NCI-H2029 treated with DMSO at 0.1 percent for 48 hours (cell line): ENCODE measurements at regions not wholly inside any gene's neighbourhood (a gene's known extent, or its start where the extent isn't known, plus 50 kb on each side); places are given as distances from the start of the nearest gene placed in this dataset.
A peak's percentile ranks its signal among the peaks of the same experiment; 100 is the strongest.

ENCODE experiments used
- DNase-seq: peaks from one replicate; lab custom pipeline; 2025; lab: John Stamatoyannopoulos, UW

DNA sequence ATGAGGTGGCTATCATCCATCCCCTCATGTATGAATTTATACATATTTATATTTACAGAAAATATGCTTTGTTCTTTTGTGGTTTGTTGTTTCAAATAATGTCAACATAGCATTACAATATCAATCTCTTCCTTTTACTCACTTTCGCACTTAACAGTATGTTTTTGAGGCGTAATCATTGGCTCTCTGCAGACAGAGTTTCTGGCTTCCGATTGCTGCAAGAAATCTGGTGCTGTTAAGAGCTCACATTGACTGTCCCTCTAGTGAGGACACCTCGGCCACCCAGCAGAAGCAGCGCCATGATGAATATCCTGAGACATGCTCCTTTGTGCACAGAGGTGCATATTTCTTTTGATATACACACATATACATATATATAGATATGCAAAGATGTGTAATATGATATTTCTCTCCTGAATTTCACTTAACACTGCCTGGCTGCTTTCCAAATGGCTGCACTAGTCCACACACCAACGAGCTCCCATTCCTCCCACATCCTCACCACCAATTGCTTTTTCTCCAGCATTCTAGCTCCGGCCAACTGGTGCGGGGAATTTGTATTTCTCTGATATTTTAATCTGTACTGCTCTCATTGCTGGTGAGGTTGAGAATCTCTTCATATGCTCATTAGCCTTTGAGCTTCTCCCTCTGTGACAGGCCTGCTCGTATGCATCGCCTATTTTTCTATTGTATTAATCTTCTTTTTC is 248.4 kb downstream of the SIPA1L2 start:
- DNase-seq = no peak

DNA sequence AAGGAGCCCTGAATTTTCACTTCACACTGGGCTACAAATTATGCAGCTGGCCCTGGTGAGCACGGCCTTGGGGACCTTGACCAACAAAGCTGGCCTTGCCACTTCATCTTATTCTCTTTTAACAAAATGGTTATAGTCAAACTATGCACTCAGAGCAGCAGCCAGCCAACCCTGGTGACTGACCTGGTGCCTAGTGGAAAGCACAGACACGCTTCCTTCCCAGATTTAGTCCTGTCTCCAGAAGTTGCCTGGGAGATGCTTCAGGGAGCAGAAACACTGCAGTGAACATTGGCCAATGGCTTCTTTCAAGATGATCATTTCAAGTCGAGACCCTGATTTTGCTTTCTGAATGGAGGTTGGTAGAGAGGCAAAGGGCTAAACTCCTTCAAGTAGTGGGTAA is 249.3 kb downstream of the SIPA1L2 start:
- DNase-seq = no peak

DNA sequence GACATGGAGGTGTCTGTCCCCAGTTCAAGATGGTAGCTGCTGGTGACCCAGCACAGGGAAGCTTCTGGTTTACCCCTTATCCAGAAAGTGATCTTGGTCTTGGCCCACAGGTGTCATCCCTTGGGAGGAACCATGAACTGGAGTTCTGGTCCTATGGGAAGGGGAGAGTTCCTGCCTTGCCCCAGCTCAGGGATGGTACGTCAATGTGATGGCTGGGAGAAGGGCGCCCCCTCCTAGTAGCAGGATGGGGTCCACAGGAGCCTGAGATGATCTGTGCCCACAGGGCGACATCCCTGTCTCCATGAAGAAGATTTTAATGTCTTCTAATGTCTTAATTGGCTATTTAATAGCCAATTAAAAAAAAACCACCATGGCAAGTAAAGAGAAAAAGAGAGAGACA is 249.8 kb downstream of the SIPA1L2 start:
- DNase-seq = no peak

DNA sequence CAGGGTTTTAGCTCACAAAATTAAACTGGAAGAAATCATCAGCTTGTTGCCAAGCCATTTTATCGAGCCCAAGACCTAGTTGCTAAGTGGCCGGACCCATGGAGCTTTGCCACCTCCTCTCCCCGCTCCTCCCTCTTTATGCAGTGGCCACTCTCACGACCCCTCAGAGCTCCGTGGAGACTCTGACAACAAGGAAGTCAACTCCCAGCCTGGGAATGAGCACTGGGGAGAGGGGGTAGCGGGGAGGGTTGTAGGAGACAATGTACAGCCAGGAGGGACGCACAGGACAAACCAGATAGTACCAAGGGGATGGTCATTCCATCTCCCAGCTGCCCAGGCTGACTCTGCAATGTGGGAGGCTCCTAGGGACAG is 250.9 kb downstream of the SIPA1L2 start:
- DNase-seq = no peak

DNA sequence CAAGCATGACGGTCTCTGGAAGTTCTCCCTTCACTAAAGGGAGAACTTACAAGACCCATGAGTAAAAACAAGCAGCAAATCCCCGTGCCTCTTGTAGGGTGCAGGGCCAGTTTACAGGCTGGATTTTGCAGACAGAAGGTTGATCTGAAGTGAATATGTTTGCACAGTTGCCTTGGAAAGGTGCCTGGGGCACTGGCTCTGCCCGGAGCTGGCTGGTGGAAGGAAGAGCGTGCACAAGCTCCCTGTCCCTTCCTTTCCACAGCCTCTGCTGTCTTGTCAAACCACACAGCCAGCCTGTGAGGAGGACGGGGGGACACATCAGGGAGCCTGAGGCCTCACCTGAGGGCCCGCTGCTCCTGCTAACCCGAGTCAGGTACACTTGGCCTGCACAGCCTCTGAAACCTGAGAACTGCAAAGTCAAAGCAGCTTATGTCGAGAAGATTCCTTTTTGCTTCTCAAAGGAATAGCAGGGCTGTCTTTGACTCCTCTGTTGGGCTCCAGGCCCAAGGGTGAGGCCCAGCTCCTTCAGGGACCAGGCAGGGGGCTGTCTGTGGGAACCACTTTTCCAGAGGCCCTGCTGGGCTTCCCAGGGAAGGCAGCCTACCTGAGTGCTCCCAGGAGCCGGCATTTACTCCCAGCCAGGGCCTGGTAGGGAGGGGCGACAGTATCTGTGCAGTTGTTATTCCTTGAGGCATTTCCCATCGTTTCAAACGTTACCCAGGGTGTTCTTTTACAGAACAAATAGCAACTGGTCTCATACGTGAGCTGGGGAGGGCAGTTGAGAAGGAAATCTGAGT is 251.5 kb downstream of the SIPA1L2 start:
- peak; percentile 58 for DNase-seq

DNA sequence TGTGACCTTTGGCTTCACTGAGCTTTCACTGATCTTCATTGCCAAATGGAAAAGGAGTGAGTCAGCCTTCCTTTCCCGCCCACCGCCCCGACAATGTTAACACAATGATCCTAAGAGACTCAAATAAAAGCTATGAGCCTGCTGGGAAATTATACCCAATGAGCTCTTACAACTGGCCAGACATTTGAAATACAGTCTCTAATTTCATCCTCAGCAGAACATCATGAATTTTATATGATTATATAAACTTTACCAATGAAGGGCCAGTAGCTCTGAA is 252.5 kb downstream of the SIPA1L2 start:
- no peak for DNase-seq

DNA sequence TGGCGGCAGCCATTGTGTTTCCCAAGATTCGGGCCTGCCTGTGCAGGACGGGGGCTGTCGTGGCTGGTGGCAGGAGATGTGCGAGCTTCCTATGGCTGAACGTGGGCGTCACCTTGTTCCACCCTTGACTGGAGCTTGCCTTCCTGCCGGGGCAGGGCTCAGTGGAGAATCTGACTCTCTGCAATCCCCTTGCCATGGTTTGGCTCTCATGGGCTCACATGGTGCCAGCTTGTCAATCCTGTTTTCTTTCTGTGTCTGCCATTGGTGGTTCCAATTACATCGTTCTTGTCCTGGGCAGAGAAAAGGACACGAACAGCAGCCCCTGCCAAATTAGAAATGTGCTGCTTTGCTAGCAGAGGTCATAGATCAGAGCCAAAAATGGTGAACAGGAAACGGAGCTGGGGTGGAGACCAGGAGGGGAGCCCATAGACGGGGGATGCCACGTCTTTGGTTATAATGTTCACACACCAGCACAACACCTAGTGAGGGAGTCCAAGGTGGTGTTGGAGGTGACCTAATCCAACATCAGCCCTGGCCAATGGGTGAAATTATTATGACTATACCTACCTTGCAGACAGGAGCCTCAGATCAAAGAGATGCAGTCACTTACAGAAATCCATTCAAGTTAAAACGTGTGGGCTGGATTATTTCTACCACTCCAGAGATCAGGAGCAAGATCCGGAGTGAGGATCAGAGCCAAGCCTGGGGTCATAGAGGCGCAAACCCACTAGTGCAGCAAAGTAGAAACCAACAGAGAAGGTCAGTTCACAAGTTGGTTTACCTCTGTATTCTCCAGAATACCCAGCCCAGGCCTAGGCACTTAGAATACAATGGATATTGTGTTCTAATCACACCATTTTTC is 253.1 kb downstream of the SIPA1L2 start:
- no peak for DNase-seq

DNA sequence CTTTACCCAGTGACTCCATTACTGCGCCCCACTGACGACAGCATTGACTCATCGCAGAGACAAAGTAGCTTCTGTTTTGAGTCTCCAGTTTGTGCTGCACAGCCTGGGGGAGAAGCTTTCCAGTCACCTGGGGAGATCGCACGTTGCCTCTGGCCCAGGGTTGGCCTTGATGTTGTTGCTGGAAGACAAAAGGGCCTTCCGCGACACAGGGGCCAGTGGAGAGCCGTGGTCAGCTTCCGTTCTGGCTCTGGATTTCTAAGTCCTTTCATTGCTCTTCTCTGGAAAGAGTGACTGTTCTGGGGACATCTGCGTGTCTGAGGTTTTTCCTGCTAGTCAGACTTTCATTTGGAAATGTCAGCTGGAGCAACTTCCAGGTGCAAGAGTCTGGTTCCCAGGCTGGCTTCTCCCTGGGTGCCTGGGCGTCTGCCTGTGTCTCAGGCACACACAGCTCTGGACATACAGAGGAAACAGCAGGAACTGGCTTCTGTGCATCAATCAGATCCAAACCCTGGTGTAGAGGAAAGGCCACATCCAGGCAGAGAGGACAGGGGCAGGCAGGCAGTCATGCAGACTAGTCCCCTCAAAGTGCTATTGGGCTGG is 257.0 kb downstream of the SIPA1L2 start:
- DNase-seq = no peak

DNA sequence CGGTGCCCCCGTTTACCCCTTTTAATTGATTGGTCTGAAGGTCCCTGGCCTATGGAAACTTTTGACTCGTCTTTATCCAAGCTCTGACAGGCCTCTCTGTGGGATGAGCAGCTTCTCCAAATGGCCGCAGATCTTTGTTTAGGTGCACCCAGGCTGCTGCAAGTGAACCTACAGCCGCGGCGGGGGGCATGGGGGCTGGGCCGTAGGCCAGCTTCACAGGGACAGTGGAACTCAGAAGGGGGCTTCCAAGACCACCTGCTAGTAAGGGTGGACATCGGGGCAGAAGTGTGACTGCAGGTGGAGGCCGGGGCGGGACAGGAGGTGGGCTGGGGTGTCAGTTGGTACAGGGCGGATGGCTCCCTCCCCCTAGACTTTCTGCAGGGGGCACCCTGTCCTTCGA is 257.5 kb downstream of the SIPA1L2 start:
- DNase-seq = no peak

DNA sequence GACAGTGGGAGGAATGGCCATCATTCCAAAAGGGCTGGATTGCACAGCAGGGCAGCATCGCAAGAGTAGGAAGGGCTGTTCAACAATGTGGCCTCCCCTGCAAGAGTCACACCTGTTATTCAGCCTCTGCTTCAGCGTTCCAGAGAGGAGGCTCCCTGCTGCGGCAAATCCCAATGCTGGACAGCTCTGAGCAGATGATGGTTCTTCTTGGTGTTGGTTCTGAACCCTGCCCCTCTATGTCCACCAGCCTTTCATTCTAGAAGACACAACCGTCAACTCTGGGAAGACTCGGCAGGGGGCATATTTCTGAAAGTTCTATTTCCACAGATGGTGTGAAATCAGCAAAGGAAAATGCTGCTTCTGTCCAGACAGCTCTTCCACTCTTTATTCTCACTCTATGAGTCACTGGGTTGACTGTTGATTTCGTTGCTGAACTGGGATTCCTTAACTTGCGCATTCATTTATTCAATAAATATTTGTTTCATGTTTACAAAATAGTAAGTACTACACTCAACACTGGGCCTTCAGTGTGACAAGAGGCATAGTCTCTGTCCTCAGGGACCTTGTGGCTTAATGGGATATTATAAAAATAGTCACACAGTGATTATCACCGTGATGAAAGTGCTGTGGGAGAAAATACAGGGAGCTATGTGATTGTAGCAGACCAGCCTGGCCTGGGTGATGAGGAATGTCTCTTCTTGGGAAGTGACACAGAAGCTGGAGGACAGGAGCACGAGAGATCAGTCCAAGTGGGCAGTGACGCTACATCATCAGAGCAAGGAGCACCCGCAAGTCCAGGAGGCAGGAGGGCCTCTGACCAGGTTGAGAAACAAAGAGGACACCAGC is 260.3 kb downstream of the SIPA1L2 start:
- DNase-seq = no peak

DNA sequence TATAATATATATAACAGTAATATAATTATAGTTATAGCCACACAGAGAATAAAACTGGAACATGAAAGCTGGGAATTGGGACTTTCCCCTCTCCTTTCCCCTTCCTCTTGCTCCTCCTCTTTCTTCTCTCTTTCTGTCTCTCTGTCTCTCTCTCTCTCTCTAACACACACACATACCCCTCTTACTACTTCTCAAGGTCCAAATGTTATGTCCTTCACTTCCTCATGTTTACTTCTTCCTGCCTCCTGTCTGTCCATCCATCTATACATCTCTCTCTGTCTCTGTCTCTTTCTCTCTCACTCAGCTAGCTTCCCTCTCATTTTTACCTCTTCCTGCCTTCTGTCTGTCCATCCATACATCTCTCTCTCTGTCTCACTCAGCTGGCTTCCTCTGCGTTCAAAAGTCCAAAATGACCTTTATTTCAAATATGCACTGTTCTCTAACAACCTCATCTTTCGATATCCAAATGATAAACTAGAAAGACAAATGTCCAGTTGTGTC is 261.1 kb downstream of the SIPA1L2 start:
- DNase-seq = no peak

DNA sequence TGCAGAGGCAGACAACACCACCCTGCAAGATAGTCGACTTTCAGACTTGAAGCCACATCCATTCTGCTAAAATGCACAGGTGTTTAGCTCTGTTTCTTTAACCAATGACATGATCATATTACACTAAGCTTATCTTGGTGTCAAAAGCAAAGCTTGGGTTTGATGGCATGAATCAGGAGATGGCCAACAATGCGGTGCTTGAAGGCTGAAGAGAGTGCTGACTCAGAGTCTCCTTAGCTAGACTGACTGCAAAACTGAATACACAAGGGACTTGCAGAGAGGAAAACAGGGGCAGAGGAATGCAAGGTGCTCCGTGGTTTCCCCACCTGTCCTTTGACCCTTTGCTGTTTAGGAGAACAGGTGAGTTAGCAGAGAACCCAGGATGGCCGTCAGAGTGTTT is 262.6 kb downstream of the SIPA1L2 start:
- DNase-seq = no peak

DNA sequence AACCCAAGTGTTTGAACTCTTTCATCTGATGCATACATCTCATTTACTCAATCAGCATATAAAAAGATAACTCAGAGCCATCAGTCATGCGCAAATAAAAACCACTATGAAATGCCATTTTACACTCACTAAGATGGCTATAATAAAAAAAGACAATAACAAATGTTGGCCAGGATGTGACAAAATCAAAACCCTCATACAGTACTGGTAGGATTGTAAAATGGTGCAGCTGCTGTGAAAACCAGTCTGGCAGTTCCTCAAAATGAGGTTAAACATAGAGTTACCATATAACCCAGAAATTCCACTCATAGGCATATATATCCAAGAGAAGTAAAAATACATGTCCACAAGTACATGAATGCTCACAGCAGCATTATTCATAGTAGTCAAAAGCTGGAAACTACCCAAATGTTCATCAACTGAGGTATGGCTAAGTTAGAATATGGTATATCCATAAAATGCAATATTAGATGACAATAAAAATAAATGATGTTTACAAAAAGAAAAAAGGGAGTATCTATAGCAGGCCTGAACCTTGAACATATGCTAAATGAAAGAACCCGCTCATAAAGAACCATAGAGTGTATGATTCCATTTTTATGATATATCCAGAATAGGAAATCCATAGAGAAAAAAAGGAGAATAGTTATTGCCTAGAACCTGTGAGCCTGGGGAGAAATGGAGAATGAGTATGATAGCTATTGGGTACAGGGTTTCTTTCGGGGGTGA is 265.1 kb downstream of the SIPA1L2 start:
- DNase-seq = no peak

DNA sequence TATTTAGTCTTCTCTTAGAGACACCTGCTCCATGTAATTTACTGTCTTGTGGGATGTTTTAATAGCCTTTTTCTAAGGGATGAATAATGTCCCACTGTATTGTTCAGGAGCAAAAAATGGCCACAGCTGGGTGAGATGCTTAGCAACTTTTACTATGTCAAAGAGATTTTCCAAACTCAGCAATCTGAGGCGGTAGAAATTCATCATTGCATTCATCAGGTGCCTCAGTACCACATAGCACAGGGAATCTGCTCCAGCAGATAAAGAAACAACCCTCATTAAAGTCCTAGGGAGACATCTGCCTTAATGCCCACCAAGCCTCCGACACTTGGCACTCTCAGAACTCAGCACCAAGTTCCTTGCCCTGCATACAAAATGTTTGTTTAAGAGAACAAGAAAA is 266.9 kb downstream of the SIPA1L2 start:
- DNase-seq = no peak

DNA sequence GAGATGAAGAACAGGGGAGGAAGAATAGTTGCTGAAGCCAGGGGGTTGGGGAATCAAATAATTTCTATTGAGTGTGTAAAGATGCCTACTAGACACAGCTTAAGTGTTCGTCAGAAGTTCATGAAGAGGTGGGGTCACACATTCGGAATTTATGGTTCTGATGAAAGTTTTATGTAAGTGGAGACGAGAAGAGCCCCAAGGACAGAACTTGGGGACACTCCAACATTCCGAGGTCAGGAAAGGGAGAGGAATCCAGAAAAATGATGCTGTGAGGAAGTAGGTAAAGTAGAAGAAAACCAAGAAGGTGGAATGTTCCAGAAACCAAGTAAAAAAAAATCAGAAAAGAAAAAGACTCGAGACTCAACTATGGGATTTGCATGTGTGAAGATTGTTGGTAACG is 272.5 kb downstream of the SIPA1L2 start:
- no peak for DNase-seq

DNA sequence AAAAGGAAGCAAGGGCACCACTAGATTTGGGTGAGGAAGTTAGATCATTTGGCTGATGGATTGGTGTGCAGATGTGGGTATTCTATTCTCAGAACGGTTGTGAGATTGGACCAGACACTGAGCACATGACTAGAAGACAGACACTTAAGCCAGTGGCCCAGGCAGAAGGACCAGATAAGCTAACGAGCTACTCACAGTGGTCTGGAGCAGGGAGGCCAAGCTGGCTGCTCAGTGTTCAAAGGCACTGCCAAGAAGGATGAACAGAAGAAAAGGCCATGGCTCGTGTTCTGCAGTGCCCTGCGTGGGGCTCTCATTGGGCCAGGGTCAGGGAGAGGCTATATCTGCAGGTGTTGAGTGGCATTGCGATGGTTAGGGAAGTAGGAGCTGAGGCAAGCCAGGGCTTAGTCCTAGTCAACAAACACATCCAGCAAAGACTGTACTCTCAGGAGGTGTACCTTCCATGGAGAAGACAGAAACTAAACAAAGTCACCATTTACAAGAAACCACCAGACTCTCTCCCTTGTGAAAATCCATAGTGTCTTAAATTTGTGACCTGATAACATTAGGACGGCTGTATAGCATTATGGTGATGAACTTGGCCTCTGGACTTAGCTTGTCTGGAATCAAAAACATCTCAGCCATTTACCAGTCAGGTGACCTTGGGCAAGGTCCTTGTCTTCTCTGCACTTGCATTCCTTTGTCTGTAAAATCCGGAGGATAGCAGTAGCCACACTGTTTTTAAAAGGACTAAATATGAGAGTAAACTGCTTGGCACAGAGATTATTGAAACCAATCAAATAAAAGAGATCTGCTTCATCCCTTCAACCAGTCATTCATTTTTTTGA is 274.5 kb downstream of the SIPA1L2 start:
- no peak for DNase-seq

DNA sequence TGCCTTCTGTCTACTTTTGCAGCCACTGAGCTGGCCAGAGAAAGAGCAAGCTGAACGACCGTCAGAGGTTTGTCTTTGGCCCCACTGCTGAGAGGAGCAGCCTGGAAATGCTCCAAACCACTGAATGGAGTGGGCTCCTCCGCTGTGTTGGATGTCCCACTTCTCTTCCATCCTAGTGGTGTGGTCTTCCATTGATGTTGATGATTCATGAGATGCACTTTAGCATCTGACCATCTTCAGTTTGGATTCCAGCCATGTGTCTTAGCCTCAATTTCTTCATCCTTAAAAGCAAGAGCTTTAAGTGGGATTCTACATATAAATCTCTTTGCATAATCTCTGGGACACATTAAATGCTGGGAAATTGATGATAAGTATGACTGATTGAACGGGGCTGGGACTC is 276.9 kb downstream of the SIPA1L2 start:
- DNase-seq = peak; percentile 22

DNA sequence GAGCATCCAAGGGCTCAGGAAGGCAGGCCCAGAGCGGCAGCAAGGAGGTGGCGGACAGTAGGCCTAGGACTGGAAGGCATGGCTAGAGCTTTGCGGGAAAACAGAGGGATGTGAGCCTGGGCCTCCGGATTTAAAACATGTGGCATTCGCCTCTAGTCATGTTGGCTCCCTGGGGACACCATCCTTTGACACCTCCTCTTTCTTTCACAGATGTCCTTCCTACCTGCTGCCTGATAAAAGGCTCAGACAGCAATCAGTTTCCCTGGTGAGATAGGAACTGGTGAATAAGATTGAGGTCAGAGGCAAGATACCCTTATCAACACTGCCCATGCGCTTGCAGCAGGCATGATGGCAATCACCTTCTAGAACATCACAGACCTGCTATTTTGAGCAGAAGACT is 277.6 kb downstream of the SIPA1L2 start:
- no peak for DNase-seq

DNA sequence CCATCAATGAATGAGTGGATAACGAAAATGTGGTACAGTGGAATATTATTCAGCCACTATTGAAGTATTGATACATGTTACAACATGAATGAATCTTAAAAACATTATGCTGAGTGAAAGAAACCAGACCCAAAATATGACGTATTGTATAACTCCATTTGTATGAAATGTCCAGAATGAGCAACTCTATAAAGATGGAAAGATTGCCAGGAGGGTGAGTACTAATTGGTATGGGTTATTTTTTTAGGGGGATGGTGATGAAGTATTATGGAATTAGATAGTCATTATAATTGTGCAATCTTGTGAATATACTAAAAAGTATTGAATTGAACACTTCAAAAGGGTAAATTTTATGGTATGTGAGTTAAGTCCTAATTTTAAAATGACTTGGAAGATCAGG is 278.6 kb downstream of the SIPA1L2 start:
- DNase-seq = no peak

DNA sequence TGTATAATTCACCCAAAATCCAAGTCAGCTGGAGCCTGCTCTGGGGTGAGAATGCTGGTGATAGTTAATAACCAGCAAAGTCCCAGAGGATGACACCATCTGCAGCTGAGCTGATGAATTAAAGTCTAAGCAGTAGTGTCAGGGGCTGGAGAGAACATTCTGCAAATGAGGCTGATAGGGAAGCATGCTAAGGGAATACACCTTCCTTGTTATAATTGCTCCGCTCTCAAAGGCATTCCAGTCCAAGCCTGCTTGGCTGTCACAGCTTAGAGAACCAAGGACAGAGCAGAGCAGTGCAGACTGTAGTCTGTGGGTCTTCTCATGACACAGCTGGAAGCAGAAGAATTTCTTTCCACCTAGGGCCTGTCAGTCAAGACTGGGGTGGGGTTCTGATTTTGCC is 283.1 kb downstream of the SIPA1L2 start:
- DNase-seq = no peak
